Fibroblast of mammary gland (primary cell): ENCODE measurements at regions not wholly inside any gene's neighbourhood (a gene's known extent, or its start where the extent isn't known, plus 50 kb on each side); places are given as distances from the start of the nearest gene placed in this dataset.

ENCODE experiments used
- DNase-seq: peaks from one replicate; pipeline ENCODE4 v3.0.0-alpha.2; 2010; ENCODE audit warnings: low read depth
- H3K4me3 ChIP-seq: 2 replicates; pipeline ENCODE4 v1.5.1; 2011; ENCODE audit warnings: low read depth, mild to moderate bottlenecking, low read length, moderate library complexity; ENCODE audit not compliant: control insufficient read depth
- CTCF ChIP-seq: conservative IDR thresholded peaks from 2 replicates; pipeline ENCODE4 v1.5.1; 2011; ENCODE audit warnings: low read depth, low read length, inconsistent platforms; ENCODE audit not compliant: control insufficient read depth, insufficient read depth

- TF ChIP-seq CTCF = no peak
- DNase-seq = no peak
- no peak overlapping the region for H3K4me3 ChIP-seq
These were observed 232.5 kb upstream of the SPRED2 start for GRCh38 chr2:65664931-65665330.

DNA sequence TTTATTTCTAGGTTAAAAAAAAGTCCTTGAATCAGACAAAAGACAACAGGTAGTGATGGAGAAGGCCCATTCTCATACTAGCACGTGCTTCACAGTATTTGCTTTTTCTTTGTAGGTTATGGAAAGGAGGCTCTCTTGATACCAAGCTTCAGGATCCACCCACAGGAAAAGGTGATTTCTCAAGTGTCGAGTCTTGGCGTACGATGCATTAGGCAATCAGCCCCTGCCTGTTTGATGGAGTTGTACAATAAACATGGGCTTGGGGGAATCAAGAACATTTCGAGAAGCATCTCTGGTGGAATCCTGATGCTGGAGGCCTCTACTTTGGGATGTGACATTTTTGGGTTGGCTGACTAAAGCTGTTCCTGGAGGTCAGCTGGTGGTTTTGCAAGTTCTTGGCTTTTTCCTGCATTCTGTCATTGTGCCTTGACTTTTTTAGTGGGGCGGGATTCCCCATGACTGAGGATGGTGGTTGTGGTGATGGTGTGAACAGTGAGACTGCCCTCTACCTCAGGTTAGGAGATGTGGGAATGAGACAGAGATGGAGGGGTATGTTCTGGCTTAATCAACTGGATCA lies 231.5 kb upstream of the SPRED2 start:
- DNase-seq = peak; percentile 20
- TF ChIP-seq CTCF = no peak
- no peak overlapping the region for H3K4me3 ChIP-seq

GRCh38 chr2:65662654-65663432 lies 230.4 kb upstream of the SPRED2 start:
- peak; percentile 97 for DNase-seq
- TF ChIP-seq CTCF = no peak
- no peak overlapping the region for H3K4me3 ChIP-seq

DNA sequence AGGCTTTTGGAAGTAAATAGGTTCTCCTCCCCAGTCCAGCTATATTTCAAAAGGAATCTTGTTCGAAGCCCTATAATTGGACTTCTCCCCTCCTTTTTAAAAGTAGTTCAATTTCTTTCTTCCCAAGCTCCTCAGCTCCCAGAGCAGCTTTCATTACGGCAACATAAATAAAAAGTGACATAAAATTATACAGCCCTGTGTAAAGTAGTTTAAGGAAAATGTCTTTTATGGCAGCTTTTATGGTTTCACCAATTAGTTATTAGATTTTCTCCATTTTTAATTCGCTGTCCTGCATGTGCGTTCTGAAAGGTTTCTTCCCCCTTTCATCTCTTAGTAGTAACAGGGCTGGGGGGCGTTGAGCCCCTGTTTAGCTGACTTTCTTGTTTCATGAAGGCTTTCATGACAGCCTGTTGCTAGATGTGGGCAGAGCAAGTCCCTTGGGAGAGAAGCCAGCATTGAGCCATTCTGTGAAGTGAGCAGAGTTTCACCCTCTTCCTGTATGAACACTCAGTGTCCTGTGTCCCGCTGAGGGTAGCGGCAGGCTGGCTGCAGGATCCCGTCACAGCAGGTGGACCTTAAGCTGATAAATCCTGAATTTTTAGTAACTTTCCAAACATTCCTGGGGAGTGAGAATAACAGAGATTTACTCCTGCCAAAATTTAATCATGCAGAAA lies 229.7 kb upstream of the SPRED2 start:
- no peak overlapping the region for H3K4me3 ChIP-seq
- peak; percentile 31 for DNase-seq
- TF ChIP-seq CTCF = no peak

DNA sequence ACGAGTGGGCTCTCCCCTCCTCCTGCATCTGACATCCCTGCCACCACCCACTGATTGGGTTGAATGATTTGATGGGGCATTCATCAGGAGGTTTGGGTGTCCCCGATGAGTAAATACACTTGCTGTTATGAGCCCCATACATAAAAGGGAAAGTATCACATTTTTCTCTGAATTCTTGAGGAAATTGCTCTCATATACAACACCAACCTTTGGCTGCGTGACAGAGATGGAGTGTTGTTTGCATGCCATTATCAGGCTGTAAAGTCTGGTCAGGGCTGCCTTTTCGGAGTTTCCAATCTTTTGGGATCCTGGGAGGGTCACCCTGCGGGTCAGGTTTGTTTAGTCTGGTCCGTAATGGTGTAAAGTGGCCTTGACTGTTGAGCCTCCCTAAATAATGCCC lies 227.9 kb upstream of the SPRED2 start:
- DNase-seq = no peak
- no peak for TF ChIP-seq CTCF
- no peak overlapping the region for H3K4me3 ChIP-seq

DNA sequence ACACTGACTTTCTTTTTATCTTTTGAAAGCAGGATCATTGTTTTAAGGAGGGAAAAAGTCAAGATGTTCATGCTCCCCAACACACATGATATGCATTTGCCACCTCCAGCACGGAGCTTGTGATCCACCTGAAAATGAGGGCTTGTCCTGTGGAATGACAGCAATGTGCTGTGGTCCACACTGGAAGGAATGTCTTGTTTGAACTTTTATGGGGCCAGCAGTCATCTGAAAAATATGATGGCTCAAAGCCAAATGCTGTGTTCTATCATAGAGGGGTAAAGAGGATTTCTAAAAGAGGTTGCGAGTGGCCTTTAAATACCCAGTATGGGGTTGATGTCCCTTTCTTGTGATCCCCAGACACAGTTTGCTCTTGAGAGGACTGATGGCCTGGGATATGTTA lies 226.5 kb upstream of the SPRED2 start:
- H3K4me3 ChIP-seq = no peak overlapping the region
- no peak for TF ChIP-seq CTCF
- DNase-seq = no peak
